Left forelimb (tissue), 1 donor: ENCODE measurements at regions not wholly inside any gene's neighbourhood (a gene's known extent, or its start where the extent isn't known, plus 50 kb on each side); places are given as distances from the start of the nearest gene placed in this dataset.
"Not testable (repeated sequence)": the region's sequence is repeated elsewhere in the genome, so short reads cannot be mapped to it uniquely, and the experiment has no call there.

Source experiments
- DNase-seq: peaks from one replicate; pipeline ENCODE4 v3.0.0-alpha.2; 2018; ENCODE audit warnings: low spot score

GRCh38 chr2:58436872-58437271, 195.7 kb upstream of the FANCL start:
- no peak for DNase-seq

GRCh38 chr2:58435246-58435645, 194.1 kb upstream of the FANCL start:
- no peak for DNase-seq

GRCh38 chr2:58434692-58435091, 193.6 kb upstream of the FANCL start:
- no peak for DNase-seq

GRCh38 chr2:58432491-58433170, 191.5 kb upstream of the FANCL start:
- DNase-seq, result no peak

GRCh38 chr2:58429014-58429875, 188.1 kb upstream of the FANCL start:
- no peak for DNase-seq

- peak; percentile 74 for DNase-seq
Observed at GRCh38 chr2:58428096-58429013, 187.2 kb upstream of the FANCL start.

GRCh38 chr2:58427572-58428095, 186.5 kb upstream of the FANCL start:
- DNase-seq, result peak; percentile 68

- no peak for DNase-seq
Observed at GRCh38 chr2:58425368-58425767, 184.2 kb upstream of the FANCL start.

GRCh38 chr2:58419983-58420382, 178.9 kb upstream of the FANCL start:
- DNase-seq, result no peak

- no peak for DNase-seq
Observed at GRCh38 chr2:58416696-58417095, 175.6 kb upstream of the FANCL start.

GRCh38 chr2:58414506-58414905, 173.4 kb upstream of the FANCL start:
- DNase-seq, result no peak

GRCh38 chr2:58410549-58410948, 169.4 kb upstream of the FANCL start:
- no peak for DNase-seq

- no peak for DNase-seq
Observed at GRCh38 chr2:58407487-58407886, 166.4 kb upstream of the FANCL start.

- DNase-seq, result no peak
Observed at GRCh38 chr2:58405341-58405740, 164.2 kb upstream of the FANCL start.

- DNase-seq, result no peak
Observed at GRCh38 chr2:58401936-58402335, 160.8 kb upstream of the FANCL start.

GRCh38 chr2:58398406-58398805, 157.3 kb upstream of the FANCL start:
- no peak for DNase-seq

GRCh38 chr2:58387701-58388100, 146.6 kb upstream of the FANCL start:
- no peak for DNase-seq

GRCh38 chr2:58386904-58387303, 145.8 kb upstream of the FANCL start:
- DNase-seq, result not testable (repeated sequence)

- no peak for DNase-seq
Observed at GRCh38 chr2:58378152-58378551, 137.0 kb upstream of the FANCL start.

GRCh38 chr2:58377181-58377580, 136.1 kb upstream of the FANCL start:
- no peak for DNase-seq

GRCh38 chr2:58376592-58376991, 135.5 kb upstream of the FANCL start:
- DNase-seq, result no peak

GRCh38 chr2:58369594-58369993, 128.5 kb upstream of the FANCL start:
- no peak for DNase-seq
